B cell (primary cell): ENCODE measurements at regions not wholly inside any gene's neighbourhood (a gene's known extent, or its start where the extent isn't known, plus 50 kb on each side); places are given as distances from the start of the nearest gene placed in this dataset.

ENCODE experiments used
- ATAC-seq: fragments of 200-7000 bp; cut with Tn5 transposase; one replicate; pipeline ENCODE4 v1.10.0; 2021; ENCODE audit warnings: low read depth, mild to moderate bottlenecking, moderate number of reproducible peaks, moderate library complexity
- CTCF ChIA-PET: fragments of 350-600 bp; sonication (Branson Sonifier 250); formaldehyde crosslinking; loops from one replicate; lab custom pipeline; 2021; ENCODE audit warnings: antibody characterized with exemption, inconsistent platforms; lab: Charles Lee
- POLR2A ChIA-PET: fragments of 350-600 bp; sonication (Branson Sonifier 250); formaldehyde crosslinking; loops from one replicate; lab custom pipeline; 2021; ENCODE audit warnings: antibody characterized with exemption; lab: Charles Lee
- DNase-seq: peaks from one replicate; pipeline ENCODE4 v3.0.0; 2013
- H2AFZ ChIP-seq: 2 replicates; pipeline ENCODE4 v1.6.1; 2012; ENCODE audit warnings: mild to moderate bottlenecking, low read depth, low read length; ENCODE audit not compliant: insufficient read depth, poor library complexity, severe bottlenecking
- H3K27ac ChIP-seq, 2 donors: 1 replicate in 1 of 2; 2 replicates in 1 of 2; pipeline ENCODE4 v1.5.1; 2012 to 2013; ENCODE audit warnings: low read length in 2 of 2, mild to moderate bottlenecking in 2 of 2, moderate library complexity in 1 of 2
- H3K27me3 ChIP-seq, 4 experiments: fragments of 200-600 bp in 1 of 4; sonication (generic) in 1 of 4; replicated peaks in 1 of 4; 1 replicate in 2 of 4; 2 replicates in 2 of 4; pipeline versions ENCODE4 v1.6.1 to v1.7.0; 2013 to 2016; ENCODE audit warnings: low read length in 3 of 4, mild to moderate bottlenecking in 2 of 4, mixed read lengths in 1 of 4, moderate library complexity in 1 of 4; ENCODE audit not compliant: insufficient read depth in 4 of 4, control insufficient read depth in 3 of 4; ENCODE audit errors: control extremely low read depth in 1 of 4
- H3K36me3 ChIP-seq, 2 experiments: replicated peaks in 1 of 2; 1 replicate in 1 of 2; 2 replicates in 1 of 2; pipeline versions ENCODE4 v1.6.1 to v1.7.1; 2013; ENCODE audit warnings: low read length in 1 of 2; ENCODE audit not compliant: insufficient read depth in 2 of 2, control insufficient read depth in 1 of 2; ENCODE audit errors: control extremely low read depth in 1 of 2, extremely low read depth in 1 of 2
- H3K4me1 ChIP-seq, 2 donors: fragments of 200-600 bp in 1 of 2; sonication (generic) in 1 of 2; 1 replicate in 1 of 2; 2 replicates in 1 of 2; pipeline versions ENCODE4 v1.5.1 to v1.6.1; 2013 to 2017; ENCODE audit warnings: low read length in 2 of 2; ENCODE audit not compliant: control insufficient read depth in 2 of 2, insufficient read depth in 2 of 2
- H3K4me2 ChIP-seq: replicated peaks from 2 replicates; pipeline ENCODE3; 2012; ENCODE audit warnings: mild to moderate bottlenecking, low read depth, low read length; ENCODE audit not compliant: poor library complexity, severe bottlenecking
- H3K4me3 ChIP-seq, 5 experiments: fragments of 200-600 bp in 1 of 5; sonication (generic) in 1 of 5; 1 replicate in 3 of 5; 2 replicates in 2 of 5; pipeline versions ENCODE4 v1.5.1 to v1.7.0; 2011 to 2016; ENCODE audit warnings: low read length in 4 of 5, mild to moderate bottlenecking in 4 of 5, low read depth in 2 of 5, control low read depth in 1 of 5, moderate library complexity in 1 of 5; ENCODE audit not compliant: insufficient read depth in 1 of 5; ENCODE audit errors: control extremely low read depth in 1 of 5, extremely low read depth in 1 of 5
- H3K79me2 ChIP-seq: fragments of 200-600 bp; sonication (generic); one replicate; pipeline ENCODE4 v1.6.0; 2016; ENCODE audit warnings: low read length; ENCODE audit not compliant: control insufficient read depth, insufficient read depth
- H3K9ac ChIP-seq: fragments of 200-600 bp; sonication (generic); 2 replicates; pipeline ENCODE4 v1.6.1; 2017; ENCODE audit warnings: mild to moderate bottlenecking, low read length, moderate library complexity
- H3K9me3 ChIP-seq, 3 donors: one replicate each; pipeline versions ENCODE4 v1.6.1 to v1.7.1; 2013; ENCODE audit warnings: low read length in 2 of 3; ENCODE audit not compliant: control insufficient read depth in 2 of 3, insufficient read depth in 1 of 3; ENCODE audit errors: control extremely low read depth in 1 of 3
- H4K20me1 ChIP-seq: 2 replicates; pipeline ENCODE4 v1.6.0; 2012; ENCODE audit warnings: mild to moderate bottlenecking, low read length; ENCODE audit not compliant: insufficient read depth, control insufficient read depth, poor library complexity, severe bottlenecking
- H3K27ac Mint-ChIP-seq: one replicate; pipeline ENCODE4 v1.8.0; 2021; ENCODE audit warnings: mixed read lengths
- H3K27me3 Mint-ChIP-seq: one replicate; pipeline ENCODE4 v1.8.0; 2021; ENCODE audit warnings: mixed read lengths
- H3K4me1 Mint-ChIP-seq: one replicate; pipeline ENCODE4 v1.8.0; 2021; ENCODE audit warnings: mixed read lengths
- H3K4me3 Mint-ChIP-seq: one replicate; pipeline ENCODE4 v1.8.0; 2021; ENCODE audit warnings: mixed read lengths
- H3K9me3 Mint-ChIP-seq: one replicate; pipeline ENCODE4 v1.8.0; 2022; ENCODE audit warnings: mixed read lengths; ENCODE audit not compliant: insufficient read depth
- EZH2 ChIP-seq: IDR thresholded peaks from 2 replicates; pipeline ENCODE4 v1.6.1; 2012; ENCODE audit warnings: borderline replicate concordance, low read depth, mild to moderate bottlenecking, moderate library complexity, low read length; ENCODE audit not compliant: insufficient read depth, poor library complexity, severe bottlenecking
- WGBS: methylation state at CpG from one replicate; pipeline ENCODE4 v1.1.5; 2013; ENCODE audit warnings: missing lambda C conversion rate; ENCODE audit not compliant: insufficient coverage; 5-methylcytosine and 5-hydroxymethylcytosine counted together
- intact Hi-C: fragments of 100-400 bp; cut with micrococcal nuclease; formaldehyde crosslinking; loops from one replicate; pipeline ENCODE4 v1.10.0; 2022
- TF ChIP-seq, protein P1 (sequence below): fragments of 200-600 bp; IDR thresholded peaks from one replicate; pipeline ENCODE4 v1.8.0; 2022; ENCODE audit warnings: antibody characterized with exemption, mild to moderate bottlenecking

DNA sequence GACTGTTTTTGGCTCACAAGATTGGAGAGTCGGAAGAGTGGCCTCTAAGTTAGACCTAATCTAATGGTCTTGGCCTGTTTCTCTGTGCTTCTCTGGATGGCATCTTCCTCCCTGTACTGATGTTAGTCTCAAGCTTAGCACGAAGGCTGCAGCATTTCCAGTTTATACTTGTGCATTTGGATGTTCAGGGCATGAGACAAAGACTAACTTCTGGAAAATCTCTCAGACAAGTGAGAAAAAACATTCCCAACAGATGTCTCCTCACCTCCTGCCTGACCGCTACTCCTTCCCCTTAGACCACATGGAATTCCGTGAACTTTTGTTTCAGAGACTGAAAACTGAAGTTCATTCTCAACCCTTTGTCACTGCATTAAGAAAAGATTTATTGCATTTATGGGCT, 410.8 kb upstream of the MCTP2 start:
- H3K9ac ChIP-seq, result no peak overlapping the region
- H3K4me1 ChIP-seq, result no peaks in the 10 kb centered on the region
- H3K4me1 Mint-ChIP-seq, result no peaks in the 10 kb centered on the region
- H3K27ac Mint-ChIP-seq, result no peak overlapping the region
- no peaks in the 10 kb centered on the region for H4K20me1 ChIP-seq
- H3K9me3 Mint-ChIP-seq, result peaks cover 7% of the 10 kb centered on the region
- no peak overlapping the region for H3K4me2 ChIP-seq
- H3K79me2 ChIP-seq, result no peaks in the 10 kb centered on the region
- WGBS, result 91% methylated on average over 3 of the region's 4 CpGs
- intact Hi-C loops, result no loop called here
- H3K9me3 ChIP-seq, result no peaks in the 10 kb centered on the region
- no peak overlapping the region for H3K27ac ChIP-seq
- H3K27me3 Mint-ChIP-seq, result no peaks in the 10 kb centered on the region
- no peak for DNase-seq
- no peak overlapping the region for H2AFZ ChIP-seq
- H3K36me3 ChIP-seq, result no peaks in the 10 kb centered on the region
- no peak overlapping the region for H3K4me3 Mint-ChIP-seq
- no peaks in the 10 kb centered on the region for H3K27me3 ChIP-seq
- no peak for ATAC-seq
- no peak overlapping the region for H3K4me3 ChIP-seq
- ChIA-PET POLR2A (no interaction called here), CTCF (no interaction called here)
- TF ChIP-seq, protein P1, sequence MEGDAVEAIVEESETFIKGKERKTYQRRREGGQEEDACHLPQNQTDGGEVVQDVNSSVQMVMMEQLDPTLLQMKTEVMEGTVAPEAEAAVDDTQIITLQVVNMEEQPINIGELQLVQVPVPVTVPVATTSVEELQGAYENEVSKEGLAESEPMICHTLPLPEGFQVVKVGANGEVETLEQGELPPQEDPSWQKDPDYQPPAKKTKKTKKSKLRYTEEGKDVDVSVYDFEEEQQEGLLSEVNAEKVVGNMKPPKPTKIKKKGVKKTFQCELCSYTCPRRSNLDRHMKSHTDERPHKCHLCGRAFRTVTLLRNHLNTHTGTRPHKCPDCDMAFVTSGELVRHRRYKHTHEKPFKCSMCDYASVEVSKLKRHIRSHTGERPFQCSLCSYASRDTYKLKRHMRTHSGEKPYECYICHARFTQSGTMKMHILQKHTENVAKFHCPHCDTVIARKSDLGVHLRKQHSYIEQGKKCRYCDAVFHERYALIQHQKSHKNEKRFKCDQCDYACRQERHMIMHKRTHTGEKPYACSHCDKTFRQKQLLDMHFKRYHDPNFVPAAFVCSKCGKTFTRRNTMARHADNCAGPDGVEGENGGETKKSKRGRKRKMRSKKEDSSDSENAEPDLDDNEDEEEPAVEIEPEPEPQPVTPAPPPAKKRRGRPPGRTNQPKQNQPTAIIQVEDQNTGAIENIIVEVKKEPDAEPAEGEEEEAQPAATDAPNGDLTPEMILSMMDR, result no peak
- no peak for TF ChIP-seq EZH2

- Histone ChIP-seq H3K79me2 (no peaks in the 10 kb centered on the region), H3K9ac (no peak overlapping the region), H2AFZ (no peak overlapping the region), H3K36me3 (no peaks in the 10 kb centered on the region), H3K9me3 (no peaks in the 10 kb centered on the region), H3K27me3 (no peaks in the 10 kb centered on the region), H3K4me2 (no peak overlapping the region), H4K20me1 (no peaks in the 10 kb centered on the region), H3K4me1 (no peaks in the 10 kb centered on the region), H3K27ac (no peak overlapping the region), H3K4me3 (no peak overlapping the region)
- TF ChIP-seq, protein P1, result no peak
- no peak for TF ChIP-seq EZH2
- intact Hi-C loops, result no loop called here
- ATAC-seq (no peak), DNase-seq (no peak)
- Mint-ChIP-seq H3K27ac (no peak overlapping the region), H3K4me1 (no peaks in the 10 kb centered on the region), H3K27me3 (no peaks in the 10 kb centered on the region), H3K4me3 (no peak overlapping the region), H3K9me3 (peaks cover 9% of the 10 kb centered on the region)
- WGBS, result 100% methylated on average over 1 of the region's 4 CpGs
- CTCF ChIA-PET, result no interaction called here
- POLR2A ChIA-PET, result no interaction called here
Measured at GRCh38 chr15:93819826-93820225, 411.5 kb upstream of the MCTP2 start.
